ENCODE measurements at regions not wholly inside any gene's neighbourhood (a gene's known extent, or its start where the extent isn't known, plus 50 kb on each side); places are given as distances from the start of the nearest gene placed in this dataset.
"Not testable (repeated sequence)": the region's sequence is repeated elsewhere in the genome, so short reads cannot be mapped to it uniquely, and the experiment has no call there.

GRCh38 chr2:226325526-226325925, 474.1 kb downstream of the IRS1 start:
- intact Hi-C loops (cut with DNase I), result no loop called here
- DNase-seq (ENCODE audit: low spot score), result no peak

DNA sequence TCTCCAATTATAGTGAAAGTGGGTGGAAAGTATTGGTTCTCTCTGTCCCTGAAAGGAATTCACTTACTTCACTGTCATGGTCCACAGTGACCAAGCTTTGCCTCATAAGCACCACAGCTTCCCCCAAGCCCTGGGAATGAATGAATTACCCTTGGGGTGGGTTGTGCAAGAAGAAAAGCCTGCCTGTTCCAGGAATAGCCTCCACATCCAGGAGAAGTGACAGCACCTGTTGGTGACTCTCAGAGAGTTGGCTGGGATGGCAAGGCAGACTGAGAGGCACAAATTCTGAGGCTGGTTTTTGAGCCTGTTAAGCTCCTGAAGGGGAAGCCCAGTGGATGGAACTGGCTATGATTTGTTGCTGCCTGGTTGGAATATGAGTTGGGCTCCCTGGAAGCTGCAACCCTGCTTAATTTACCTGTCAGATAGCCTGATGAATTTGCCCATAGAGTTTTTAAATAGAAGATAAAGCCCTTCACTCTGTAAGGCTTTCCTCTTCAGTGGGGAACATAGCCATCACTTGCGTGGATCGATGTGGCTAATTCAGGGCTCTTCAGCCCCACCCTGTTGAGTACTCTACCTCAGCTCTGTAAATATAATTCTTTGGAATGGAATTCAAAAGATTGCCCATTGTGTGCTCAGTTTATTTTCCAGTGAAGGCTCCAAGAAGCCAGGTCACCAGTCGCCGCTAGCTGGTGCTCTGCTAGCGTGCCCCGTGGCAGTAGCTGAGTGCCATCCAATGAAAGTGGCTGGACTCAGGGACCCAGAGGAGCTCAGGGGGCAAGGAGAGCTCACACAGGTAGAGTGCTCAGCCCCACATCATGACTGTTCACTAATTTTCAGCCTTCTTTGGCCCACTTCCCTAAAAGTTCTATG, 479.3 kb downstream of the IRS1 start:
- DNase-seq (ENCODE audit: low spot score), result no peak
- intact Hi-C loops (cut with DNase I), result no loop called here

DNA sequence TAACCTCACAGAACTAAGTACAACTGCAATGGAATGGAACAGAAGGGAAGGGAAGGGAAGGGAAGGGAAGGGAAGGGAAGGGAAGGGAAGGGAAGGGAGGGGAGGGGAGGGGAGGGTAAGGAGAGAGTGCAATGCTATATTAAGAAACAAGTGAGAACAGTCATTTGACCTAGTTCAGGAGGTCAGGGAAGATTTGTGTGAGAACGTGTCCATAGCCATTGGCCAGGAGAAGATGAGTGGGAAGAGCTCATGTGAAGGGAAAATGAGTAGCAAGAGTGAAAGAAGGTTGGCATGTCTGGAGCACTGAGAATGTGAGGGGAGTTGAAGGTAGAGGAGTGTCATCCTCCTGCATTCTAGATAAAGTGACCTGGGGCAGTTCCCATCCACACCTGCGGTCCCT, 481.6 kb downstream of the IRS1 start:
- intact Hi-C loops (cut with DNase I), result no loop called here
- DNase-seq (ENCODE audit: low spot score), result no peak

DNA sequence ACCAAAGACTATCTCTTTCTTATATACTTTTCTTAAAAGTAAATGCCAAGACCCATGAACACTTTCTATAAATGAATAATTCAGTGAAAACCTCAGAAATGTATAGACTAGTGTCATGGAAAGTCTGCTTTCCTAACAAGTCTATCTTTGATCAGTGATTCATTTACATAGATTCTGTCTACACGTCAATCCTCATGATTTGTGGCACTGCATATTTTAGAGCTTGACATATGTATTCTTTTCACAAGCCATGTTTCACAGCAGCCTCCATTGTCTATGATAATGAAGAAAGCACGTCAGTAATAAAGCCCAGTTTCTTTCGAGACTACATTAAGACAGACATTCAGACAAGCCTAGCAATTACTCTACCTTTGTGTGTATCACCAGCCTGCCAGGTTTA, 486.6 kb downstream of the IRS1 start:
- DNase-seq (ENCODE audit: low spot score), result no peak
- intact Hi-C loops (cut with DNase I), result no loop called here

- intact Hi-C loops (cut with DNase I), result no loop called here
- no peak for DNase-seq (ENCODE audit: low spot score)
Observed at GRCh38 chr2:226312155-226312554, 487.5 kb downstream of the IRS1 start.

- intact Hi-C loops (cut with DNase I), result no loop called here
- no peak for DNase-seq (ENCODE audit: low spot score)
Observed at GRCh38 chr2:226310146-226310545, 489.5 kb downstream of the IRS1 start.

- intact Hi-C loops (cut with DNase I), result no loop called here
- no peak for DNase-seq (ENCODE audit: low spot score)
Observed at GRCh38 chr2:226308986-226309385, 490.6 kb downstream of the IRS1 start.

DNA sequence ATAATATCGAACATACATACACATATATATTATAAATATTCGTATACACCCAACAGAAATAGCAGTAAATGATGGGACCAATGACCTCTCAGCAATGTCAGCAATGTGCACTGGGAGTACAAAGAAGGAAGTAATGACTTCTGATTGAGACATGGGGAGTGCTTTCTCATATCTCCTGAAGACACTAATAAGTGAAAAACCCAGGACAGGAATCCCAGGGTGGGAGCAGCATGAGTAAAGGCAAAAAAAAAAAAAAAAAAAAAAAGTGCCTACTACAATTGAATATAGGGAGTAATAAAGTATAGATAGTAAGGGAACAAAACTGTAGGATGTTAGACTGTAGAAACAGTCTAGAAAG, 491.3 kb downstream of the IRS1 start:
- intact Hi-C loops (cut with DNase I), result no loop called here

GRCh38 chr2:226307487-226308322, 491.9 kb downstream of the IRS1 start:
- DNase-seq (ENCODE audit: low spot score), result no peak
- intact Hi-C loops (cut with DNase I), result no loop called here

More for the DNA sequence above, 491.3 kb downstream of the IRS1 start:
- DNase-seq (ENCODE audit: low spot score), result no peak

GRCh38 chr2:226306969-226307368, 492.7 kb downstream of the IRS1 start:
- DNase-seq (ENCODE audit: low spot score), result no peak
- intact Hi-C loops (cut with DNase I), result no loop called here

- DNase-seq (ENCODE audit: low spot score), result no peak
- intact Hi-C loops (cut with DNase I), result no loop called here
Observed at GRCh38 chr2:226304308-226304707, 495.3 kb downstream of the IRS1 start.

DNA sequence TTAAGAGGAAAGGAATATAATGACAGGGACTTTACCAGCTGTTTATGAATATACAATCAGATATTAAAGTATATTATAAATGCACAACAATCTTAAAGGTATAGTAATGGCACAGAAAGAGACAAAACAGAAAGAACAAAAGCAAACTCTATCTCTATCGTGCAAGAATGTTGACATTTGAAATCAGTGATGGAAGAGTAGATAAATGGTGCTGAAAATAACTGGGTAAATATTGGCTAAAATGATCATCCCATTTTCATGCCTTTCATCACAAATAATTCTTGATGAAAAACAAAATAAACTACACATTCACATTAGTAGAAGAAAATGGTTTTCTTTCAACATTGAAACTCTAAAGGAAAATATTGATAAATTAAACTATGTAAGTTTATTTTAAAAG, 495.9 kb downstream of the IRS1 start:
- intact Hi-C loops (cut with DNase I), result no loop called here
- no peak for DNase-seq (ENCODE audit: low spot score)

DNA sequence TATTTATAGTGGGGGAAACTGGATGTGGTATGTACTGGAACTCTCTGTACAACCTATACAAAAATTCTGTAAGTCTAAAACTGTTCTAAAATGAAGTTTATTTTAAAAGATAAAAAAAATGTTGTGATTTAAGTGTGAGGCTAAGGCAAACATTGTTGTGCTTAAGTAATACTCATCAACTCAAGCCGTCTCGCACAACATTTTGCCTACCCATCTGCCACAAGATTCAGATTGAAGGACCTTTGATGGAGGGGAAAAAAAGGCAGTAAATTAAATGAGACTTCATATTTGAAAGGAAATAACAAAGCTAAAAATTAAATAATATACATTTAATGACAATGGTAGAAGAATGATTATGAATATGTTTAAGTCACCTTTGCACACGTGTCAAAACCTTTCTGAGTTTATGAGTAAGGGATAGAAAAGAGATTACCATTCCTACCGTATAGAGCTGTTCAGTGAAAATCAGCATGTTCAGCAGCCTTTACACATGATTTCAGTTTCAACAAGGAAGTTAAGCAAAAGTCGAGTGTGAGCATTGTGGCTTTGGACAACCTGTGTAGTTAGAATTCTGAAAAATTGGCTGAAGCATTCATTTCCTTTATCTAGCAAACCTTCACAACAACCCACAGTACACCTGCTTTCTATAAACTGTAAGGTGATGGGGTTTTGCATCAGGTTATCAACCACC, 499.3 kb downstream of the IRS1 start:
- intact Hi-C loops (cut with DNase I), result no loop called here

DNA sequence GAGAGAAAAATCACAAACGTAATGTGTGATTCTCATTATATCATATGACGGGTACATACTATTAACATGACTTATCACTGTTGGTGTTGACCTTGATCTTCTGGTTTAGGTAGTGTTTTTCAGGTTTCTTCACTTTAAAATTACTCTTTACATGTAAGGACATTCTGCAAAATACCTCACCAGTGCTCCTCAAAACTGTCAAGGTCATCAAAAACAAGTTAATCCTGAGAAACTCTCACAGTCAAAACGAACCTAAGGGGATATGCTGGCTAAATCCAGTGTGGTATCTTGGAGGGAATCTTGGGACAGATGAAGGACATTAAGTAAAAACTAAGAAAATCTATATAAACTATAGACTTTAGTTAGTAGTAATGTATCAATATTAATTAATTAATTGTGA, 499.8 kb downstream of the IRS1 start:
- DNase-seq (ENCODE audit: low spot score), result no peak
- intact Hi-C loops (cut with DNase I), result no loop called here

More for the DNA sequence above, 499.3 kb downstream of the IRS1 start:
- DNase-seq (ENCODE audit: low spot score), result no peak

- DNase-seq (ENCODE audit: low spot score), result no peak
- intact Hi-C loops (cut with DNase I), result no loop called here
Observed at GRCh38 chr2:226295681-226296080, 503.9 kb downstream of the IRS1 start.

- intact Hi-C loops (cut with DNase I), result no loop called here
- DNase-seq (ENCODE audit: low spot score), result no peak
Observed at GRCh38 chr2:226295123-226295522, 504.5 kb downstream of the IRS1 start.

DNA sequence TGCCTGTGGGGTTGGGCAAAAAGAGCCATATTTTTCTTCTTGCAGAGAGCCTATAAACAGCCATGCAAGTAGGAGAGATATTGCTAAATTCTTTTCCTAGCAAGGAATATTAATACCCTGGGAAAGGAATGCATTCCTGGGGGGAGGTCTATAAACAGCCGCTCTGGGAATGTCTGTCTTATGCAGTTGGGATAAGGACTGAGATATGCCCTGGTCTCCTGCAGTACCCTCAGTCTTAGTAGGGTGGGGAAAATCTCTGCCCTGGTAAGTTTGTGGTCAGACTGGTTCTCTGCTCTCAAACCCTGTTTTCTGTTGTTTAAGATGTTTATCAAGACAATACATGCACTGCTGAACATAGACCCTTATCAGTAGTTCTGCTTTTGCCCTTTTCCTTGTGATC, 508.3 kb downstream of the IRS1 start:
- intact Hi-C loops (cut with DNase I); DNase-seq (ENCODE audit: low spot score): not testable (repeated sequence)

- intact Hi-C loops (cut with DNase I), result no loop called here
- no peak for DNase-seq (ENCODE audit: low spot score)
Observed at GRCh38 chr2:226286916-226287315, 512.7 kb downstream of the IRS1 start.

DNA sequence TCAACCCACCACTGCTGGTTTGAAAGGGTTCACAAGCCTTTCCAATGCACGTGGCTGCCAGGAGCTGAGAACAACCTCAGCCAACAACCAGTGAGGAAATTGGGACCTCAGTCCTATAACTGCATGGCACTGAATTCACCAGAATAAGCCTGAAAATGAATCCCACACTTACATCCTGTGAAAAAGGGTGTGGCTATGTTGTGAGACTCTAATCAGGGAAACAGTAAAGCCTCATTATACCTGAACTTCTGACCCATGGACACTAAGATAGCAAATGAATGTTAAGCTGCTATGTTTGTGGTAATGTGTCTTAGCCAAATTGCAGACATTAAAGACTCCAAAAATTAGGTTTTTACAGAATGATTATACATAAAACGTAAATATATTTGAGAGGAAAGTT, 515.8 kb downstream of the IRS1 start:
- intact Hi-C loops (cut with DNase I), result no loop called here
- no peak for DNase-seq (ENCODE audit: low spot score)

DNA sequence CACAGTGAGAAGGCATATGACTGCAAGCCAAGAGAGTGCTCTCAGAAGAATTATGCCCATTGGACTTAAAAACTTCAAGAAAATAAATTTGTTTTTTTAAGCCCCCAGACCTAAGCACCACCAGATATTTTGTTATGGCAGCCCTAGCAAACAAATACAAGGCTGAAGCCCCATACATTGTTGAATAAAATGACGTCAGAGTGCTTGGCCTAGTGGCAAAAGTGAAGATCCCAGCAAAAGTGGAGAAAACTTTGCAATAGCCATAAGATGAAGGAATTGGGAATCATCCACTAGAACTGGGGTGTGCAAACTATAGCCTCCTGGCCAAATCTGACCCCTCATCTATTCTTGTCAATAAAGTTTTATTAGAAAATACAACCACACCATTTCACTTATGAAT, 517.5 kb downstream of the IRS1 start:
- intact Hi-C loops (cut with DNase I), result no loop called here
- DNase-seq (ENCODE audit: low spot score), result no peak

Measured in cardiac septum (tissue), 1 donor.